NCI-H1436 treated with DMSO at 0.1 percent for 48 hours (cell line): ENCODE measurements at regions not wholly inside any gene's neighbourhood (a gene's known extent, or its start where the extent isn't known, plus 50 kb on each side); places are given as distances from the start of the nearest gene placed in this dataset.
"Not testable (repeated sequence)": the region's sequence is repeated elsewhere in the genome, so short reads cannot be mapped to it uniquely, and the experiment has no call there.

Experiments
- DNase-seq: peaks from one replicate; lab custom pipeline; 2025; lab: John Stamatoyannopoulos, UW

DNA sequence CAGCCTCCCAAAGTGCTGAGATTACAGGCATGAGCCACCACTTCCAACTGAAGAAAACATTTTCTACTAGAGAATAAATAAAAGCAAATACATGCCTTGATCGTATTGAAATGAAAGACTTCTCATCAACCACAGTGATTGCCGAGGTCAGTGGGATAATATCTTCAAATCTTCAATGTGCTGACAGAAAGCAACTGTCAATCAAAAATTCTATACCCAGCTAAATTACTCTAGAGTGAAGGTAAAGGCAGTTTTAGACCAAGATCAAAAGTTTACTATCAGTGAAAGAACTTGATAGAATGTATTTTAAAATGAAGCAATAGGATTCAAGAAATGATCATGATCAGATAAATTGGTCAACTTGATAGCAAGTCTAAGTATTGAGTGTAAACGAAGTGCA, 130.6 kb downstream of the BRD1 start:
- no peak for DNase-seq

DNA sequence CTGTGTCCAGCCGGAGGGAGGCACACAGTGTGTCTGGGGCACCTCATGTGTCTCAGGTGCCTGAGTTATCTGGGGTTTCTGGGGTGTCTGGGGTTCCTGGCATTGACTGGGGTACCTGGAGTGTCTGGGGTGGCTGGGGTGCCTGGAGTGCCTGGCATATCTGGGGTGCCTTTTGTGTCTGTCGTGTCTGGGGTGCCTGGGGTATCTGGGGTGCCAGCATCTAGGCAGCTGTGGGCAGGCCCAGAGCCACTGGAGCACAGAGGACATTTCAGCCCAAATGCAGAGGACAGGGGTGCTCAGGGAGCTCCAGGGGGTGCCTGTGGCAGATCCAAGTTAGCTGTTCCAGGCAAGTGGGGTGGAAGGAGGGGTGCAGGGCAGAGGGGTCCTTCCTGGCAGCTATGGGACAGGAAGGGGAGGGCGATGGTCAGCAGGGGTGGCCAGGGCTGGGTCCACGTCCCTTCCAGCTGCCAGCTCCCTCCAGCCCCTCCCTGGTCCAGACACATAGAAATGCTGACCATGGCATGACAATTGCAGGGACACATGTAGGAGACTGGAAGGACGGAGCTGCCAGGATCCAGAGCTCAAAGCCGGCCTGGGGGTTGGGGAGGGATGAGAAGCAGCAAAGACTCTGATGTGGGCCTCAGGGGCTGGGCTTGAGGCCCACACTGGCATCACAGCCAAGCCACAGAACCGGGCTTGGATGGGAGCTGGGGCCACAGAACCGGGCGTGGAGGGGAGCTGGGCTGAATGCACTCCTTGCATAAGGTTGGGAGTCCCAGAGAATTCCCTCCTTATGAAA, 133.0 kb downstream of the BRD1 start:
- no peak for DNase-seq

DNA sequence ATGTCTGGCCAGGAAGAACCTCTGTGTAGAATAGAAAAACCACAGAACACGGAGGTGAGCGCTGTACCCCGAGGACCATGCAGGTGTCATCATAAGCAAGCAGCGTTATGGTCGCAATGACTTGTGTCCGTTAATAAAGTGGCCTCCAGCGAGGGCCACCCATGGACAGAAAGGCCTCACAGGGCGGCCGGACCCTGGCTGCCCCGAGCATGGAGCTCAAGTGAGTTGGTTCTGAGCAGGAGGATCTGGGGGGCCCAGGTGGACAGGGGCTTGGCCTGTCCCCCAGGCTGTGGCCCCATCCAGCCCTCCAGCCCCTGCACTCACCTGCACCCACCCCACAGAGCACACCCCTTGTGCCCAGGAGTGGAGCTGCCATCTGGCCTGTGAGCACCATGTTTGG, 133.8 kb downstream of the BRD1 start:
- no peak for DNase-seq

DNA sequence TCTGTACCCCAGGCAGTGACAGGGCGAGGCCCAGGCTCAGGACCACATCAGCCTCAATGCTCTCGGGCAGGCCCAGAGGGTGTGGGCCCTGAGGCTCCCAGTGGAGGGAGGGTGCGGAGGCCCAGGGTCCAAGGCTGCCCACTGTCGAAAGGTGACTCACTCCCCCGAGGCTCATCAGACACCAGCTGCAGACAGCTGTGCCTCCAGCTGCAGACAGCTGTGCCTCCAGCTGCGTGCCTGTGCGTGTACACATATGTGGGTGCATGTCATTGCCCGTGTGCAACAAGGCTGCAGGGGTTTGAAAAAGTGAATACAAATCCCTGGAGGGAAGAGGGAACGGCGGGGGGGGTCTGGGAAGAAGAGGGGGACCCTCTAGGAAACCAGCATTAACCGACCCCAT, 134.3 kb downstream of the BRD1 start:
- no peak for DNase-seq

DNA sequence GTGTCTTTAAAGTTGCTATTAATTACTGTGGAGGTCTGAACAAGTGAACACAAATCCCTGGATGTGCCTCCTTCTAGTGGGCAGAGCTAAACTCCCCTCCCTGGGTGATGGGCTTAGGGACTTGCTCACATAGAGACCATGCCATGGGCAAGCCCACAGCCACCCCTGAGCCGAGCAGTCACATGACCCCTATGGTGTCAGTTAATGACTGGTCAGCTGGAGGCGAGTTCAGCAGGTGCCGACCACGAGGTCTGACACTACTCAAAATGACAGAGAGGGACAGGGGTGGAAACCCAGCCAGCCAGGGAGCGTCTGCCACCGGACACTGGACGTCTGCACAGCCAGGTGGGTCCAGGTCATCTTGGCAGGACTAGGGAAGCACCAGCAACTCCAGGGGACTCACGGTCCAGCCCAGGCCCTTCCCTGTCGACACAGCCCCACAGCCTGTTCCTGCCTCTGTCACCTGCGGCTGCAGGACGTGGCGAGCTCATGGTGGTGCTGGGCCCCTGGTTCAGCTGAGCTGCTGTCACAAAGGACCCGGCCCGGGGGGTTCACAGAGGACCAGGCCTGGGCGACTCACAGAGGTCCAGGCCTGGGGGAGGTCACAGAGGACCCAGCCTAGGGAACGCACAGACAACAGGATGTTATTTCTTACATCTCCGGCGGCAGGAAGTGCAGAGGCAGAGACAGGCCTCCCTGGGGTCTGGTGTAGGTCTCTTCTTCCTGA, 135.0 kb downstream of the BRD1 start:
- DNase-seq: no peak

DNA sequence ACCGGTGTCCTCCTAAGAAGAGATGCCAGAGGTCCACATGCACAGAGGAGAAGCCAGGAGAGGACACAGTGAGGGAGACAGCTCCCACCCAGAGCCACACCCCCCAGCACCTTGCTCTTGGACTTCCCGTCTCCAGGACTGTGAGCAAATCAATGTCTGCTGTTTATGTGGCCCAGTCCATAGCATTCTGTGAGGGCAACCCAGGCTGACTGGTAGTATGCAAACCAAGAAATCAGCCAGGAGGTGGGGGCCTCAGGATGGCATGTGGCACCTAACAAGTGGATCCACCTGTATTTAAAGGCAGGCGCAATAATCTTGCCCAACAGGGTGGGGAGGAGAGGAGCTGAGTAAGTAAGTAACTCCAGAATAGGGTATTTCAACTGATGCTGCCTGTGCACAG, 136.4 kb downstream of the BRD1 start:
- DNase-seq: no peak

DNA sequence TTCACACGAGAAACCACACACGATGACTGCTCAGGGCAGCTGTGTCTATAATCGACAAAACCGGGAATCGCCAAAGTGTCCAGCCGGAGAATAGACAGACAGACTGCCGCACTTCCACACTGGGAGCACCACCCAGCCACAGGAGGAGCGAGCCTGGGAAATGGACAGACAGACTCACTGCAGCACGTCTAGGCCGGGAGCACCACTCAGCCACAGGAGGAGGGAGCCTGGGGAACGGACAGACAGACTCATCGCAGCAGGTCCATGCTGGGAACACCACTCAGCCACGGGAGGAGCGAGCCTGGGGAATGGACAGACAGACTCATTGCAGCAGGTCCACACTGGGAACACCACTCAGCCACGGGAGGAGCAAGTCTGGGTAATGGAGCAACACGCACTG, 137.2 kb downstream of the BRD1 start:
- DNase-seq: no peak

DNA sequence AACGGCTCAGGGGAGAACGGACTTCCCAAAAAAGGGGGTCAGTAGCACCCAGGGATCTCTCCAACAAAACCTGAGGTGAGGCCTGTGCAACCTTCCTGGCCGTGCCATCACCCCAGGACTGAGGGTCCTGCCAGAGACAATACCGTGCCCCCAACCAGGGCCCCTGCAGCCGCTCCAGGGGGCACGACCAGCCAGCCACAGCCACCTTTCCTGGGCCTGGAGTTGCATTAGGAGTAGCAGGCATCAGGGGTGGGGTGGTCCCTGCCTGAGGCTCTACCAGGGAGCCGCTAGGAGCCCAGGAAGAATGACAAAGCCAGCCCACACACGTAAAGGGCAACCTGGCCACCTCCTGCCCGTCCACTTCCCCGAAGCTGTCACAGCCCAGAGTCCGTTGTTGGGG, 137.8 kb downstream of the BRD1 start:
- DNase-seq: no peak

DNA sequence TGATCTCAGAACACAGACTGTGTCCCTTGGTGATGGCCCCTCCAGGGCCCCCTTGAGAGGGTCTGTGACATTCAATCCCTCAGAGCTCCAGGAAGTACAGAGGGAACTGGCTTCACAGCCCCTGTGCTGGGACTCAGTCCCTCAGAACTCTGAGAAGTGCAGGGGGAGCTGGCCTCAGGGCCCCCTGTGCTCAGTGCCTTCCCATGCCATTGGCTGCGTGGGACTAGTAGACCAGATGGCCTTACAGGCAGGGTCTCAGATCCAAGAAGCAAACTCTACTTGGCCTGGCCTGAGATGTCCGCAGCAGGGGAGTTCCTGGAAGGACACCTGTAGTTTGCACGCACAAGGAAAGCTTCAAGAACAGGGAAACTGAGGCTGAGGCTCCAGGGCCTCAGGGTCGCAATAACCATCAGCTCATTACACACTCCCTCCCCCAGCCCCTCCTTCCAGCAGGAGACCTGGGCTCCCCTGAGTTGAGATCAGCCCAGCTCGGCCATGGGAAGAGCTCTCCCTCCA, 138.4 kb downstream of the BRD1 start:
- DNase-seq: no peak

DNA sequence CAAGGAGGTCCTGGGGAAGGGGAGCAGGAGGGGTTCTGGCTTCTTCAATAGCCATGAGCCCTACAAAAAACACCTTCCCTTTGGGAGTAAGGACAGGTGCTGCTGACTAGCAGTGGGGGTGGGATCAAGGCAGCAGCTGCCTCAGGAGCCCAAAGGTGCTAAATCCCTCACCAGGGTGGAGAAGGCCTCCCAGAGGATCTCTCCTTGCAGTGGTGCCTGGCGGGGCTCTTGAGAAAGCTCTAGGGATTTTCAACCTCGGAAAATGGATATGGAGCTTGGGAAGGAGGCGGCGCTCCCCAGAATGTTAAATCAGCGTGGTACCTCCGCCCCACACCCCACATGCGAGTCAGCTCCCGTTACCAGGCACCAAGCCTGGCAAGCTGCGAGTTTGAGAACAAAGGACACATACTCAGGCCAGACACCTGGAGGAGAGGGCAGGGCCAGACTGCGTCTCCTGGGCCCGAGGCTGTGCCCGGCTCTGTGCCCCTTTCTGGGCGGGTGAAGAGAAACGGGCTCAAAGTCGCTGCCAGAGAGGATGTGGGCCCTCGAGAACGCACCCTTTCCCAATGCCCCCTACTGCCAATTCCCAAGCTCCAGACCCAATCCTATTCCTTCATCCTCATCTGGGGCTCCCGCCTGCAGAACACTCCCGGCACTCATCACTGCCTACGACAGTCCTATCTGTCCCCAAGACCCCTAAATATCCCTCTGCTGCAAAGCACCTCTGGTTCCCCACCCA, 139.0 kb downstream of the BRD1 start:
- no peak for DNase-seq

DNA sequence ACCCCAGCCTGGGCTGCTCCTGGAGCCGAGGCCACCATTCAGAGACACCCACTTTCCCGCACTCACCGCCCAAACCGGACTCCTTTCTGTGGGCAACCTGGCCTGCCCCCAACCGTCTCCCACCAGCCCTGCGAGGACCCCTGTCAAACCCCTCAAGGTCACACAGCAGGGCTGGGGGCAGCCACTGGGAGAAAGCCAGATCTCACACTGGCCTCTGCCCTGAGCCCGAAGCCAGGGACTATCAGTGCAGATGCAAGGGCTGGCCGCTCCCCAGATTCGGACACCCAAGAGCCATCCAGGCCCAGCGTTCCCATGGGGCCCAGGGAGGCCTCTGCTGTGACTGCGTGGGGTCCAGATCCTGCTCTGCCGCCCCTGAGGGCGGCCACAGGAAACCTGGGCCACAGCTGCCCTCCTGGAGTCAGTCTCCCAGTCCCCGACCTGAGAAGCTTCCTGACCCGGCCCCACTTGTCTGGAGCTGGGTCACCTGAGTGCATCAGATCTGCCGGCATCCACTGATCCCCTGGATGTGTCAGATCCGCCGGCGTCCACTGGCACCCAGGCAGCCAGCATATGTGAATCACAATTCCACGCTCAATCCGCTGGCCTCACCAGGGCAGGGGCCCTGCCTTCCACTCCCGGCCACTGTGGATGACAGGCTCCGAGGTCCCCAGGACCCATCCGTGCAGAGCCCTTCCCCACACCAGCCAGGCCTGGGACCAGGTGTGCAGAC, 139.7 kb downstream of the BRD1 start:
- no peak for DNase-seq

DNA sequence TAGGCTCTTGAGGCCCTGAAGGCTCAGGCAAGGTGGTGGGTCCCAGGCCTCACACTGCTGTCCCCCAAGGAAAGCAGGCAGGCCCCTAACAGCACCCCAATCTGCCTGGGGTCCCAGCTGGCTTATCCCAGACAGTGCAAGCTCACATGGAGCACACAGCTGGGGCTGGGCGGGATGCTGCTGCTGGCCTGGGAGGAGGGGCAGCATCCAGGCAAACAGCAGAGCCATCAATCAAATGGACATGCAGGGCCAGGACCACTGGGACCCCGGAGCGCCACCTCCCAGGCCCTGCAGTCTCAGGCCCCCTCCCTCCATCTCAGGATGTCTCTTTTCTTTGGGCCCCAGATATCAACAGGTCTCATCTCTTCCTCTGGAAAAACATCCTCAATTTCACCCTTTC, 140.3 kb downstream of the BRD1 start:
- DNase-seq: no peak

DNA sequence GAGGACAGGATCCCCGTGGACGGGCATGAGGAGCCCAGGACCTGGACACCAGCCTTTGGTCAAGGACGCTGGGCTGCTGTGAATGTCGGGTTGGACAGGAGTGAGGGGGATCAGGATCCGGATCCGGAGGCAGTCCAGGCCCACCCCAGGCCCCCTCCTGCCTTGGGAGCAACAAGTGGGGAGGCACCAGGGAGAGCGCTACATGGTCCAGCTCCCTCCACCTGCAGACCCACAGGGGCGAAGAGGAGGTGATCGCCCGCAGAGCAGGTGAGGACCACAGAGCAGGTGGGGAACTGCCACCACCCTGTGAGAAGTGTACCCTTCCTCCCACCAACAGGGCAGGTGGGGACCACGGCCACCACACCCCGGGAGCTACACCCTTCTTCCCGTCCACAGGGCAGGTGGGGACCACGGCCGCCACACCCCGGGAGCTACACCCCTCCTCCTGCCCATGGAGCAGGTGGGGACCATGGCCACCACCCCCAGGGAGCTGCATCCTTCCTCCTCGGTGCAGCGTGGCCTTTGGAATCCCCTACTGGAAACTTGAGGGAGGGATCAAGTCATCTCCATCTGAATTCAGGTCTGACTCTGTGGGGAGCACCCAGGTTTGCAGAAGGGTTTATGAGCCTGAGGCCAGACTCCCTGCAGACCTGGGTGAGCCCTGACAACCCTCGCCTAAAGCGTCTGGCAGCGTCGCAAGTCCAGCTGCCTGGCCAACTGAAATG, 141.0 kb downstream of the BRD1 start:
- no peak for DNase-seq

DNA sequence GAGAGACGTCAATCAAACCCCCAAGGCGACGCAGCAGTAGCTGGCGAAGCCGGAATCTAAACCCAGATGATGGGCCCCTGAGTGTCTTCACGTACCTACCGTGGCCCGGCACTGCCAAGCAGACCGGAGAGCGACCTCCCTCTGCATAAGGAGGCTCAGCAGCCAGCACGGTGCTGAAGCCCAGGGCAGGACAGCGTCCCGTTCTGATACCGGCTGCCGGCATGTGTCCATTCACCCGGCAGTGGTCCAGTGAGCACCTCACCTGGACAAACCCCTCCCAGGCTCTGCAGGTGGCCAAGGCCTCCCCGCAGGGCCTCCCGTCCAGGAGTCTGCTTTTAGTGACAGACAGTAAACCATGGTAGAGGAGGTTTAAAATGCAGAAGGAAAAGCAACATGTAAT, 142.0 kb downstream of the BRD1 start:
- DNase-seq: no peak

DNA sequence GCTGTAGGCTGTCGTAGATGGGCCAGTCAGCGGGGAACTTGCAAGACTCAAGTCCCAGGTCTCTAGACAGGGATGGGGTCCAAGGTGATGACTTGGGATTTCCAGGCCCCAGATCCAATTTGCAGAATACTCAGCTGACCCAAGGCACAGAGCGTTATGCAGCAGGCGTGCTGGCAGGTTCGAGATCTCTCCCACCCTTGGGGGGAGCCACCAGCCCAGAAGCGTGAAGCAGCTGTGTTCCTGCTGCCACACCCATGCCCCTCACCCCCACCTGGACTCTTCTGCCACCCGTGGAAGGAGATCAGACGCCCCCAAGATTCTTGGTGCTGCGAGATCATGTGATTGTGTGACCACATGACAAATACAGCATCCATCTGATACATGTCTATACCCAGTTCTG, 142.6 kb downstream of the BRD1 start:
- no peak for DNase-seq

DNA sequence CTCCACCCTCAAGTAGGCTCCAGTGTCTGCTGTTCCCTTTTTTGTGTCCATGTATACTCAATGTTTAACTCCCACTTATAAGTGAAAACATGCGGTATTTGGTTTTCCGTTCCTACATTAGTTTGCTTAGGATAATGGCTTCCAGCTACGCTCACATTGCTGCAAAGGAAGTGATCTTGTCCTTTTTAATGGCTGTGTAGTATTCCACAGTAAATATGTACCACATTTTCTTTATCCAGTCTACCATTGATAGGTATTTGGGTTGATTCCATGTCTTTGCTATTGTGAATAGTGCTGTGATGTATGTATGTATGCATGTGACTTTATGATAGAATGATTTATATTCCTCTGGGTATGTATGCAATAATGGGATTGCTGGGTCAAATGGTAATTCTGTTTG, 144.6 kb downstream of the BRD1 start:
- no peak for DNase-seq

DNA sequence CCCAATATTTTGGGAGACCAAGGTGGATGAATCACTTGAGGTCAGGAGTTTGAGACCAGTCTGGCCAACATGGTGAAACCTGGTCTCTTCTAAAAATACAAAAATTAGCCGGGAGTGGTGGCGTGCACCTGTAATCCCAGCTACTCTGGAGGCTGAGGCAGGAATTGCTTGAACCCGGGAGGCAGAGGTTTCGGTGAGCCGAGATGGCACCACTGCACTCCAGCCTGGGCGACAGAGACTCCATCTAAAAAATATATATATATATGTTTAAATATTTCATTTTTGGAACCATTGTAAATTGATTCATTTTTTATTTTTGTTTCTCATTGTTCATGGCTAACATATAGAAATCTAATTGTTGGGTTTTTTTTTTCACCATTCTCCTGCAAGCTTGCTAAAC, 146.9 kb downstream of the BRD1 start:
- DNase-seq: not testable (repeated sequence)

DNA sequence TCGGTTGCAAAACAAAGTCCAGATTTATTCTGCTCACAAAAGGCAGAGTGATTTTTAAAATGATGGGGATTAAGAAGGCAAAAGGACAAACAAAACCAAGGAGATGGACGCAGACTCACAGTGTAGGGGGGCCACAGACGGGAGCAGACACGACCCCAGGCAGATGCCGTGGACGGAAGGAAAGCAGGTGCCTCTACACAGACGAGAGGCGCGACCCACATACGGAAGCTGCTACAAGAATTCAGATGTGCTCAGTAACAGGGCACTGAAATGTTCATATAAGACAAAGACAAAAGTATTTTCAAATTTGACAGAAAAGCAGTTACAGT, 148.9 kb downstream of the BRD1 start:
- DNase-seq: no peak

DNA sequence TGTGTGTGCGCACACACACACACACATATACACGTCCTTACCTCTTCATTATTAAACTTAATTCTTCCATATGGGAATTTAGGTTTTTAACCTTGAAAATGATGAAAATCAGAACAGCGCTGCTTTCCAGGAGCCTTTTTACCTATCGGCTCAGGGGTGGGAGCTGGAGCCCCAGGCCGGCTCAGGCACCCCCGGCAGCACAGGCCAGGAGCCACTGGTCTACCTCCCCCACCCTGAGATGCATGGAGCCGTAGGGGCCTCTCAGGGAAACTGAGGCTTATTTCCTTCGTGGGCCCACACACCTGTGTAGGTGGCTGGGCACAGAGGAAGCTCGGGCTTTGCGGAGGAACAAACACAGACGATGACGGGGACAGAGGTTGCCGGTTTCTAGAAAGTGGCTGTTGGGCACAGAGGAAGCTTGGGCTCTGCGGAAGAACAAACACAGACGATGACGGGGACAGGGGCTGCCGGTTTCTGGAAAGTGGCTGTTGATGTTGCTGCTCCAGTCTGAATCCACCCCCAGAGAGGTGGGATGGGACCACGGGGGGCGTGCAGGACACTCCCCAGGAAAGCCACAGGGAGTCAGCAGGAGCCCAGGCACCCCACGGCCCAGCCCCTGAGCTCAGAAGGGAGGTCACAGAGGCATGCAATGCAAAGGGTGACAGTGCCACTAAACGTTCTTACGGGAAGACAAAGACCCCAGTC, 149.4 kb downstream of the BRD1 start:
- DNase-seq: no peak

DNA sequence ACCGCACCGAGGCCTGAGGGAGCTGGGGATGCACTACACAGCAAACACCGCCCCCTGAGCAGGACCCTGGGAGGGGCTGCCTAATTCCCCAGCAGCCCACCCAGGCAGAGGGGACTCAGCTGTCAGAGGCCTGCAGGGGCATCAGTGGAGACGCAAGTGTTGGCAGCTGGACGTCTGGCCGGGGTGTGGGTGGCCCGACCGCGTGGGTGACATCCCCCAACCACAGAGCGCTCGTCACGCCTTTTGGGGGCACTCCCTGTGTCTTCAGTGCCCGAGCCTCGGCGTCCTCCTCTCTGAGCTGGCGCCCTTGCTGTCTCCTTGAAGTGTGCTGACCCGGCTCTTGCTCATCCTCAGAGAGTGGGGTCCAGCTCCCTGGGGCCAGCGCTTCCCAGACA, 150.2 kb downstream of the BRD1 start:
- no peak for DNase-seq
